MM.1S (cell line): ENCODE measurements at regions not wholly inside any gene's neighbourhood (a gene's known extent, or its start where the extent isn't known, plus 50 kb on each side); places are given as distances from the start of the nearest gene placed in this dataset.

ENCODE experiments used
- DNase-seq: peaks from one replicate; pipeline ENCODE4 v3.0.0-alpha.2; 2015
- H2AFZ ChIP-seq: fragments of 300-600 bp; sonication (generic); 2 replicates; pipeline ENCODE4 v1.6.0; 2016; ENCODE audit warnings: antibody characterized with exemption, low read length
- H3F3A ChIP-seq: fragments of 300-600 bp; sonication (generic); 2 replicates; pipeline ENCODE4 v1.6.1; 2016; ENCODE audit warnings: mild to moderate bottlenecking, antibody characterized with exemption, low read length, moderate library complexity, mixed read lengths; ENCODE audit not compliant: insufficient read depth
- H3K27ac ChIP-seq: fragments of 300-600 bp; sonication (generic); 2 replicates; pipeline ENCODE4 v1.5.1; 2016; ENCODE audit warnings: mild to moderate bottlenecking, low read length
- H3K27me3 ChIP-seq: fragments of 300-600 bp; sonication (generic); replicated peaks from 2 replicates; pipeline ENCODE4 v1.6.0; 2016; ENCODE audit warnings: low read length; ENCODE audit not compliant: insufficient read depth
- H3K36me3 ChIP-seq: fragments of 300-600 bp; sonication (generic); replicated peaks from 2 replicates; pipeline ENCODE4 v1.6.1; 2016; ENCODE audit warnings: mild to moderate bottlenecking, low read length, mixed read lengths; ENCODE audit not compliant: insufficient read depth
- H3K4me1 ChIP-seq: fragments of 300-600 bp; sonication (generic); 2 replicates; pipeline ENCODE4 v1.6.1; 2016; ENCODE audit warnings: low read length, mixed read lengths
- H3K4me2 ChIP-seq: fragments of 300-600 bp; sonication (generic); 2 replicates; pipeline ENCODE4 v1.6.0; 2016; ENCODE audit warnings: low read depth, low read length
- H3K4me3 ChIP-seq: fragments of 300-600 bp; sonication (generic); 2 replicates; pipeline ENCODE4 v1.5.1; 2016; ENCODE audit warnings: low read length, mixed read lengths
- H3K79me2 ChIP-seq: fragments of 300-600 bp; sonication (generic); 2 replicates; pipeline ENCODE4 v1.6.1; 2016; ENCODE audit warnings: mixed run types, low read length, mixed read lengths
- H3K9ac ChIP-seq: fragments of 300-600 bp; sonication (generic); 2 replicates; pipeline ENCODE4 v1.6.1; 2016; ENCODE audit warnings: low read length, mixed read lengths
- H3K9me2 ChIP-seq: fragments of 300-600 bp; sonication (generic); replicated peaks from 2 replicates; pipeline ENCODE4 v1.6.1; 2016; ENCODE audit warnings: mild to moderate bottlenecking, low read length, mixed read lengths; ENCODE audit not compliant: insufficient read depth
- H3K9me3 ChIP-seq: fragments of 300-600 bp; sonication (generic); replicated peaks from 2 replicates; pipeline ENCODE4 v1.6.1; 2016; ENCODE audit warnings: mild to moderate bottlenecking, low read length, mixed read lengths; ENCODE audit not compliant: insufficient read depth
- H4K20me1 ChIP-seq: fragments of 300-600 bp; sonication (generic); 2 replicates; pipeline ENCODE4 v1.6.1; 2016; ENCODE audit warnings: mild to moderate bottlenecking, low read length, moderate library complexity, mixed read lengths; ENCODE audit not compliant: insufficient read depth
- CTCF ChIP-seq: fragments of 300-600 bp; sonication (generic); IDR thresholded peaks from 2 replicates; pipeline ENCODE4 v1.5.1; 2016; ENCODE audit warnings: antibody characterized with exemption, low read length, mixed read lengths
- EZH2 ChIP-seq: fragments of 300-600 bp; sonication (generic); optimal IDR thresholded peaks from 2 replicates; pipeline ENCODE3; 2017; ENCODE audit warnings: low read depth, mild to moderate bottlenecking, antibody characterized with exemption, low read length, mixed read lengths
- EZH2phosphoT487 ChIP-seq: fragments of 300-600 bp; sonication (generic); IDR thresholded peaks from 2 replicates; pipeline ENCODE4 v1.6.1; 2018; ENCODE audit warnings: antibody characterized with exemption, low read length

- DNase-seq: no peak
- no peak overlapping the region for H3K9ac ChIP-seq
- no peaks in the 10 kb centered on the region for H3K9me3 ChIP-seq
- no peak for TF ChIP-seq EZH2phosphoT487
- H3K4me2 ChIP-seq: no peak overlapping the region
- H3K79me2 ChIP-seq: peaks cover 11% of the 10 kb centered on the region; the same call in 1 of the 2 replicates
- no peak overlapping the region for H2AFZ ChIP-seq
- no peaks in the 10 kb centered on the region for H3K36me3 ChIP-seq
- H3K27ac ChIP-seq: no peak overlapping the region
- H3K4me1 ChIP-seq: peaks cover 6% of the 10 kb centered on the region
- H3K4me3 ChIP-seq: no peak overlapping the region
- H4K20me1 ChIP-seq: no peaks in the 10 kb centered on the region
- peaks cover 8% of the 10 kb centered on the region; the same call in 1 of the 2 replicates for H3F3A ChIP-seq
- H3K9me2 ChIP-seq: no peaks in the 10 kb centered on the region
- H3K27me3 ChIP-seq: no peaks in the 10 kb centered on the region
These were observed 354.8 kb downstream of the SEC14L1 start for GRCh38 chr17:77495575-77495974.

- TF ChIP-seq EZH2 (no peak), EZH2phosphoT487 (no peak), CTCF (no peak)
- Histone ChIP-seq H3K4me1 (peaks cover 6% of the 10 kb centered on the region), H3K79me2 (peaks cover 8% of the 10 kb centered on the region; the same call in 1 of the 2 replicates), H3K9me3 (no peaks in the 10 kb centered on the region), H3K4me3 (no peak overlapping the region), H3K9me2 (no peaks in the 10 kb centered on the region), H3K4me2 (no peak overlapping the region), H3K27me3 (no peaks in the 10 kb centered on the region), H3K27ac (no peak overlapping the region), H3K9ac (no peak overlapping the region), H3K36me3 (no peaks in the 10 kb centered on the region), H4K20me1 (no peaks in the 10 kb centered on the region), H2AFZ (no peak overlapping the region), H3F3A (0 out of 2 replicates have a peak, but pooled peaks cover 3% of the 10 kb centered on the region)
- DNase-seq: no peak
These were observed 355.6 kb downstream of the SEC14L1 start for GRCh38 chr17:77496401-77496801.

DNA sequence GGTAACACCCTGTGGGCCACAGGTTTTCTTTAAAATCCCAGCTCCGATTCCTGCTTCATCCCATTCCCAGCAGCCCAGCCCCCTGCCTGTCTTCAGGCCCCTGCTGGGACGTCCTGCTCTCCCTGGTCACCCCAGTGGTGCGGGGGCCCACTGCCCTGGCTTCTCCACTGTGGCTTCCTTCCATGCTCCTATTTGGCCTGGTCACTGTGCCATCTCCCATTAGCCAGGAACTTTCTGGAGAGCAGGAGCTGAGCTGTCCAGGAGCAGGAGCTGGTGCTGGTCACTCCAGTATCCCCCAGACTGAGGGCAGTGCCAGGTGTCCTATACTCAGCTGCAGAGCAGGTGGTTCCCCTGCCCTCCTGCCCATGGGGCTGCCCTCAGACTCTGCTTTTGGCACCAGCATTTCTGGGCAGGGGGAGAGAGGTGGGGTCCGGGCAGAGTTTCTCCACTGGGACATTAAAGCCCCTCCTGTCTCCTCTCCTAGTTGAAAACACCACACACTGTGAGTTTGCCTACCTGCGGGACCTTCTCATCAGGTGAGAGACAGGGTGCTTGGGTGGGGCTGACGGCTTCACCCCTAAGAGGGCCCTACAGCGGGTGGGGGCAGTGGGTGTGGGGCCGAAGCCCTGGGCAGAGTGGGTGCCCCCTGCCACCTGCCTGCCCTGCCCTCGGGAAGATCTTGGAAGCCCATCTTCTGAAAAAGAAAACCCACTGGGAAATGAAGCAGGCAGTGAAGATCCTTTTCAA, 356.2 kb downstream of the SEC14L1 start:
- no peaks in the 10 kb centered on the region for H3K9me3 ChIP-seq
- peaks cover 8% of the 10 kb centered on the region; the same call in 1 of the 2 replicates for H3K79me2 ChIP-seq
- H3K27me3 ChIP-seq: no peaks in the 10 kb centered on the region
- no peak overlapping the region for H3K27ac ChIP-seq
- TF ChIP-seq CTCF (no peak), EZH2 (no peak), EZH2phosphoT487 (no peak)
- H3F3A ChIP-seq: 0 out of 2 replicates have a peak, but pooled peaks cover 3% of the 10 kb centered on the region
- no peaks in the 10 kb centered on the region for H3K9me2 ChIP-seq
- peaks cover 6% of the 10 kb centered on the region for H3K4me1 ChIP-seq
- no peak overlapping the region for H2AFZ ChIP-seq
- no peak overlapping the region for H3K4me2 ChIP-seq
- H3K4me3 ChIP-seq: no peak overlapping the region
- H3K9ac ChIP-seq: no peak overlapping the region
- no peaks in the 10 kb centered on the region for H3K36me3 ChIP-seq
- no peak for DNase-seq
- H4K20me1 ChIP-seq: no peaks in the 10 kb centered on the region

- Histone ChIP-seq H3K9ac (no peak overlapping the region), H3K4me2 (no peak overlapping the region), H3K27ac (no peak overlapping the region), H4K20me1 (no peaks in the 10 kb centered on the region), H3K36me3 (no peaks in the 10 kb centered on the region), H3K4me1 (peaks cover under 1% of the 10 kb centered on the region; the same call in 1 of the 2 replicates), H3K27me3 (no peaks in the 10 kb centered on the region), H3K9me2 (no peaks in the 10 kb centered on the region), H3K79me2 (peaks cover 5% of the 10 kb centered on the region; the same call in 1 of the 2 replicates), H3K9me3 (no peaks in the 10 kb centered on the region), H3K4me3 (no peak overlapping the region), H2AFZ (no peak overlapping the region), H3F3A (0 out of 2 replicates have a peak, but pooled peaks cover 3% of the 10 kb centered on the region)
- DNase-seq: no peak
- TF ChIP-seq EZH2phosphoT487 (no peak), EZH2 (no peak), CTCF (no peak)
These were observed 356.8 kb downstream of the SEC14L1 start for GRCh38 chr17:77497578-77497934.
